ENCODE measurements at regions not wholly inside any gene's neighbourhood (a gene's known extent, or its start where the extent isn't known, plus 50 kb on each side); places are given as distances from the start of the nearest gene placed in this dataset.

- no peak for TF ChIP-seq EZH2 (IDR thresholded peaks at IDR 0.05)
- TF ChIP-seq FOXP2 (optimal IDR thresholded peaks at IDR 0.05; ENCODE audit: control extremely low read depth, extremely low read length, insufficient read depth): no peak
- no peak for TF ChIP-seq POLR2AphosphoS5 (IDR thresholded peaks at IDR 0.05; ENCODE audit: borderline replicate concordance, low read depth, low read length)
Measured at GRCh38 chr10:78906734-78907390, 161.9 kb upstream of the ZMIZ1 start.

Measured in SK-N-MC (cell line).